Coronary artery (tissue), 2 donors: ENCODE measurements at regions not wholly inside any gene's neighbourhood (a gene's known extent, or its start where the extent isn't known, plus 50 kb on each side); places are given as distances from the start of the nearest gene placed in this dataset.

Source experiments
- DNase-seq: peaks from one replicate; pipeline ENCODE4 v3.0.0-alpha.2; 2017; ENCODE audit warnings: low spot score
- H3K27ac ChIP-seq, 2 donors: fragments of 200-600 bp; sonication (generic); one replicate each; pipeline ENCODE4 v1.5.1; 2016 to 2019
- H3K4me3 ChIP-seq: fragments of 200-600 bp; sonication (generic); 2 replicates; pipeline ENCODE4 v1.5.1; 2016; ENCODE audit warnings: mild to moderate bottlenecking, moderate library complexity
- CTCF ChIP-seq: fragments of 200-600 bp; sonication (generic); IDR thresholded peaks from one replicate; pipeline ENCODE4 v1.5.1; 2019; ENCODE audit warnings: antibody characterized with exemption

GRCh38 chr20:6440443-6440799 lies 317.6 kb upstream of the FERMT1 start:
- no peak overlapping the region for H3K27ac ChIP-seq
- no peak for DNase-seq
- H3K4me3 ChIP-seq: no peak overlapping the region
- TF ChIP-seq CTCF: no peak

- no peak overlapping the region for H3K4me3 ChIP-seq
- DNase-seq: no peak
- TF ChIP-seq CTCF: no peak
- H3K27ac ChIP-seq: no peak overlapping the region
These were observed 317.1 kb upstream of the FERMT1 start for GRCh38 chr20:6439737-6440442.

- DNase-seq: no peak
- H3K4me3 ChIP-seq: no peak overlapping the region
- no peak overlapping the region for H3K27ac ChIP-seq
- TF ChIP-seq CTCF: no peak
These were observed 311.3 kb upstream of the FERMT1 start for GRCh38 chr20:6434131-6434530.

- TF ChIP-seq CTCF: no peak
- DNase-seq: no peak
- H3K4me3 ChIP-seq: no peak overlapping the region
- no peak overlapping the region for H3K27ac ChIP-seq
These were observed 307.6 kb upstream of the FERMT1 start for GRCh38 chr20:6430381-6430780.

GRCh38 chr20:6426287-6426891 lies 303.6 kb upstream of the FERMT1 start:
- TF ChIP-seq CTCF: no peak
- no peak overlapping the region for H3K27ac ChIP-seq
- DNase-seq: no peak
- no peak overlapping the region for H3K4me3 ChIP-seq

GRCh38 chr20:6421321-6422248 lies 298.8 kb upstream of the FERMT1 start:
- Histone ChIP-seq H3K4me3 (no peak overlapping the region), H3K27ac (no peak overlapping the region)
- TF ChIP-seq CTCF: no peak
- DNase-seq: no peak
